Mesendoderm (in vitro differentiated cells): ENCODE measurements at regions not wholly inside any gene's neighbourhood (a gene's known extent, or its start where the extent isn't known, plus 50 kb on each side); places are given as distances from the start of the nearest gene placed in this dataset.

Experiments
- DNase-seq: peaks from one replicate; pipeline ENCODE4 v3.0.0; 2013
- H2AK5ac ChIP-seq: 2 replicates; pipeline ENCODE4 v1.6.1; 2013; ENCODE audit warnings: low read length, inconsistent platforms
- H2BK120ac ChIP-seq: 2 replicates; pipeline ENCODE4 v1.6.1; 2013; ENCODE audit warnings: low read depth, mild to moderate bottlenecking, low read length, moderate library complexity, mixed read lengths
- H2BK15ac ChIP-seq: replicated peaks from 2 replicates; pipeline ENCODE4 v1.6.1; 2013; ENCODE audit warnings: low read depth, mild to moderate bottlenecking, moderate library complexity
- H2BK5ac ChIP-seq: 2 replicates; pipeline ENCODE4 v1.6.1; 2013; ENCODE audit warnings: low read length, inconsistent platforms
- H3K18ac ChIP-seq: 2 replicates; pipeline ENCODE4 v1.6.1; 2013; ENCODE audit warnings: mild to moderate bottlenecking, low read length, mixed read lengths
- H3K23ac ChIP-seq: one replicate; pipeline ENCODE4 v1.6.1; 2013; ENCODE audit warnings: low read length
- H3K27ac ChIP-seq: 2 replicates; pipeline ENCODE4 v1.5.1; 2013; ENCODE audit warnings: low read depth, mild to moderate bottlenecking, inconsistent platforms, low read length, moderate library complexity
- H3K27me3 ChIP-seq: 2 replicates; pipeline ENCODE4 v1.6.1; 2013; ENCODE audit warnings: low read length, control low read depth, mild to moderate bottlenecking, inconsistent platforms; ENCODE audit not compliant: insufficient read depth, poor library complexity
- H3K36me3 ChIP-seq: 2 replicates; pipeline ENCODE4 v1.6.1; 2013; ENCODE audit warnings: low read length, inconsistent platforms; ENCODE audit not compliant: control insufficient read depth, insufficient read depth
- H3K4ac ChIP-seq: one replicate; pipeline ENCODE4 v1.6.1; 2013; ENCODE audit warnings: low read depth, mild to moderate bottlenecking, low read length, moderate library complexity
- H3K4me1 ChIP-seq: 2 replicates; pipeline ENCODE4 v1.6.1; 2013; ENCODE audit warnings: low read depth, low read length, inconsistent platforms; ENCODE audit not compliant: control insufficient read depth
- H3K4me2 ChIP-seq: 2 replicates; pipeline ENCODE4 v1.6.1; 2013; ENCODE audit warnings: low read length
- H3K4me3 ChIP-seq: 2 replicates; pipeline ENCODE4 v1.5.1; 2013; ENCODE audit warnings: mild to moderate bottlenecking, low read length
- H3K56ac ChIP-seq: one replicate; pipeline ENCODE4 v1.6.1; 2013; ENCODE audit warnings: low read length
- H3K79me1 ChIP-seq: 2 replicates; pipeline ENCODE4 v1.6.1; 2013; ENCODE audit warnings: low read length, inconsistent platforms
- H3K79me2 ChIP-seq: 2 replicates; pipeline ENCODE4 v1.6.1; 2013; ENCODE audit warnings: mild to moderate bottlenecking, low read length; ENCODE audit not compliant: control insufficient read depth, insufficient read depth
- H3K9ac ChIP-seq: 2 replicates; pipeline ENCODE4 v1.6.1; 2013; ENCODE audit warnings: low read length, inconsistent platforms
- H4K5ac ChIP-seq: one replicate; pipeline ENCODE4 v1.6.1; 2013; ENCODE audit warnings: low read length
- H4K8ac ChIP-seq: one replicate; pipeline ENCODE4 v1.6.1; 2013; ENCODE audit warnings: low read depth, mild to moderate bottlenecking, control low read depth, low read length, moderate library complexity
- WGBS: extraction: QIAGEN DNeasy Blood & Tissue Kit; methylation state at CpG from one replicate; pipeline ENCODE4 v1.1.7; 2013; ENCODE audit warnings: low lambda C conversion rate, missing lambda C conversion rate; ENCODE audit not compliant: insufficient coverage; ENCODE audit errors: extremely low coverage; 5-methylcytosine and 5-hydroxymethylcytosine counted together

GRCh38 chr2:216315802-216316603 lies 56.3 kb downstream of the MARCHF4 start:
- Histone ChIP-seq H3K27ac (peak overlapping the region; percentile 13), H3K9ac (no peak overlapping the region), H4K8ac (no peak overlapping the region), H3K79me1 (no peaks in the 10 kb centered on the region), H3K27me3 (no peaks in the 10 kb centered on the region), H3K23ac (no peak overlapping the region), H2BK5ac (no peak overlapping the region), H3K4me3 (no peak overlapping the region), H2BK120ac (peak overlapping the region; percentile 74), H3K56ac (peak overlapping the region; percentile 46), H3K4me2 (no peak overlapping the region), H2BK15ac (no peak overlapping the region), H4K5ac (no peak overlapping the region), H2AK5ac (no peak overlapping the region), H3K79me2 (no peaks in the 10 kb centered on the region), H3K18ac (peak overlapping the region; percentile 20), H3K4ac (no peak overlapping the region), H3K4me1 (peaks cover 14% of the 10 kb centered on the region), H3K36me3 (no peaks in the 10 kb centered on the region)
- WGBS = no CpG with 5 or more reads among the region's 19 CpGs
- peak; percentile 84 for DNase-seq

GRCh38 chr2:216312441-216312840 lies 59.8 kb downstream of the MARCHF4 start:
- H3K4me1 ChIP-seq = peaks cover 9% of the 10 kb centered on the region
- H3K18ac ChIP-seq = no peak overlapping the region
- H3K79me1 ChIP-seq = no peaks in the 10 kb centered on the region
- WGBS = no CpG with 5 or more reads among the region's 1 CpG
- no peaks in the 10 kb centered on the region for H3K27me3 ChIP-seq
- H3K56ac ChIP-seq = no peak overlapping the region
- H3K9ac ChIP-seq = no peak overlapping the region
- H3K4ac ChIP-seq = no peak overlapping the region
- no peak overlapping the region for H4K8ac ChIP-seq
- H2AK5ac ChIP-seq = no peak overlapping the region
- no peak for DNase-seq
- no peak overlapping the region for H2BK15ac ChIP-seq
- H3K36me3 ChIP-seq = no peaks in the 10 kb centered on the region
- H3K23ac ChIP-seq = no peak overlapping the region
- H3K4me3 ChIP-seq = no peak overlapping the region
- no peak overlapping the region for H3K4me2 ChIP-seq
- no peak overlapping the region for H2BK5ac ChIP-seq
- H2BK120ac ChIP-seq = no peak overlapping the region
- H3K27ac ChIP-seq = no peak overlapping the region
- no peaks in the 10 kb centered on the region for H3K79me2 ChIP-seq
- no peak overlapping the region for H4K5ac ChIP-seq

GRCh38 chr2:216308576-216308975 lies 63.7 kb downstream of the MARCHF4 start:
- no peak overlapping the region for H4K5ac ChIP-seq
- WGBS = no CpG with 5 or more reads among the region's 5 CpGs
- no peak overlapping the region for H2BK15ac ChIP-seq
- H3K4ac ChIP-seq = no peak overlapping the region
- no peak overlapping the region for H3K9ac ChIP-seq
- no peak overlapping the region for H4K8ac ChIP-seq
- H3K4me2 ChIP-seq = no peak overlapping the region
- no peak overlapping the region for H2BK5ac ChIP-seq
- H3K27ac ChIP-seq = no peak overlapping the region
- peak overlapping the region; percentile 57 for H3K23ac ChIP-seq
- DNase-seq = no peak
- H3K27me3 ChIP-seq = no peaks in the 10 kb centered on the region
- H2AK5ac ChIP-seq = no peak overlapping the region
- no peak overlapping the region for H3K18ac ChIP-seq
- H3K36me3 ChIP-seq = no peaks in the 10 kb centered on the region
- no peak overlapping the region for H3K4me3 ChIP-seq
- no peaks in the 10 kb centered on the region for H3K79me2 ChIP-seq
- H3K56ac ChIP-seq = no peak overlapping the region
- no peaks in the 10 kb centered on the region for H3K79me1 ChIP-seq
- H2BK120ac ChIP-seq = no peak overlapping the region
- H3K4me1 ChIP-seq = no peaks in the 10 kb centered on the region

- Histone ChIP-seq H4K5ac (no peak overlapping the region), H3K36me3 (no peaks in the 10 kb centered on the region), H3K79me2 (no peaks in the 10 kb centered on the region), H3K4me1 (no peaks in the 10 kb centered on the region), H3K4me2 (no peak overlapping the region), H3K79me1 (no peaks in the 10 kb centered on the region), H3K27me3 (no peaks in the 10 kb centered on the region), H3K23ac (no peak overlapping the region), H4K8ac (no peak overlapping the region), H3K9ac (no peak overlapping the region), H2BK5ac (no peak overlapping the region), H3K56ac (no peak overlapping the region), H3K27ac (no peak overlapping the region), H2BK15ac (no peak overlapping the region), H2BK120ac (no peak overlapping the region), H3K4ac (no peak overlapping the region), H3K4me3 (no peak overlapping the region), H2AK5ac (no peak overlapping the region), H3K18ac (no peak overlapping the region)
- no CpG with 5 or more reads among the region's 6 CpGs for WGBS
- no peak for DNase-seq
Observed at GRCh38 chr2:216307496-216307895, 64.8 kb downstream of the MARCHF4 start.

GRCh38 chr2:216306868-216307267 lies 65.4 kb downstream of the MARCHF4 start:
- no peak overlapping the region for H3K27ac ChIP-seq
- no CpG with 5 or more reads among the region's 6 CpGs for WGBS
- no peak overlapping the region for H3K4me2 ChIP-seq
- H3K23ac ChIP-seq = no peak overlapping the region
- H3K56ac ChIP-seq = peak overlapping the region; percentile 19
- no peaks in the 10 kb centered on the region for H3K79me1 ChIP-seq
- H4K8ac ChIP-seq = no peak overlapping the region
- no peaks in the 10 kb centered on the region for H3K79me2 ChIP-seq
- no peak overlapping the region for H2BK5ac ChIP-seq
- no peak overlapping the region for H2AK5ac ChIP-seq
- no peak overlapping the region for H2BK120ac ChIP-seq
- H3K36me3 ChIP-seq = no peaks in the 10 kb centered on the region
- no peak overlapping the region for H3K4ac ChIP-seq
- H3K4me3 ChIP-seq = no peak overlapping the region
- no peak overlapping the region for H3K9ac ChIP-seq
- H4K5ac ChIP-seq = no peak overlapping the region
- DNase-seq = no peak
- no peaks in the 10 kb centered on the region for H3K4me1 ChIP-seq
- no peak overlapping the region for H3K18ac ChIP-seq
- H3K27me3 ChIP-seq = no peaks in the 10 kb centered on the region
- no peak overlapping the region for H2BK15ac ChIP-seq

GRCh38 chr2:216305574-216305973 lies 66.7 kb downstream of the MARCHF4 start:
- Histone ChIP-seq H3K4me3 (no peak overlapping the region), H3K79me2 (no peaks in the 10 kb centered on the region), H3K23ac (no peak overlapping the region), H3K4ac (no peak overlapping the region), H2BK15ac (no peak overlapping the region), H3K27ac (no peak overlapping the region), H3K9ac (no peak overlapping the region), H3K79me1 (no peaks in the 10 kb centered on the region), H3K4me2 (no peak overlapping the region), H2AK5ac (no peak overlapping the region), H4K5ac (no peak overlapping the region), H2BK120ac (no peak overlapping the region), H3K36me3 (no peaks in the 10 kb centered on the region), H2BK5ac (no peak overlapping the region), H3K56ac (no peak overlapping the region), H3K18ac (no peak overlapping the region), H4K8ac (no peak overlapping the region), H3K4me1 (no peaks in the 10 kb centered on the region), H3K27me3 (no peaks in the 10 kb centered on the region)
- no CpG with 5 or more reads among the region's 4 CpGs for WGBS
- DNase-seq = no peak
